ENCODE measurements at regions not wholly inside any gene's neighbourhood (a gene's known extent, or its start where the extent isn't known, plus 50 kb on each side); places are given as distances from the start of the nearest gene placed in this dataset.

DNA sequence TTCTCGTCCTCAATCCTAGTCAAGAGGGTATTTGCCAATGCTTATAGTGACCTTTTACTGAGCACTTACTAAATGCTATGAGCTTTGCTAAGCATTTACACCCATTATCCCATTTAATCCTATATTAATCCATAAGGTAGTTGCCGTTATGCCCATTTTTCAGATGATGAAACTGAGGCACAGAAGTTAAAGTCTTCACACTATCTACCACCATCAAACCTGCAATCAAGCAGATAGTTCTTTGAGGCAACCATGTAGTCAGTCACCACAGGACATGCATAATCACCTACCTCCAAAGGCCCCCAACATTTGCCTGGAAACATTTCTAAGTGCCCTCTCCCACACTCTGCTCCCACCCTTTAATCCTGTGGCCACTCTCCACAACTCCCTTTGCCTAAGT lies 149.6 kb downstream of the LY86 start:
- TF ChIP-seq CTCF (IDR thresholded peaks at IDR 0.05) (no peak), POLR2A (IDR thresholded peaks at IDR 0.05) (no peak)

All from body of pancreas (tissue), 4 donors.